Mammary epithelial cell (primary cell): ENCODE measurements at regions not wholly inside any gene's neighbourhood (a gene's known extent, or its start where the extent isn't known, plus 50 kb on each side); places are given as distances from the start of the nearest gene placed in this dataset.

Experiments used
- CTCF ChIP-seq, 2 donors: IDR thresholded peaks in 1 of 2; conservative IDR thresholded peaks in 1 of 2; 2 replicates each; pipeline ENCODE4 v1.5.1; 2011 to 2012; ENCODE audit warnings: inconsistent platforms in 2 of 2, low read length in 2 of 2, mild to moderate bottlenecking in 2 of 2, control low read depth in 1 of 2, low read depth in 1 of 2; ENCODE audit not compliant: insufficient read depth in 1 of 2; ENCODE audit errors: extremely low read depth in 1 of 2
- EZH2 ChIP-seq: IDR thresholded peaks from 2 replicates; pipeline ENCODE4 v1.6.1; 2012; ENCODE audit warnings: low read length, inconsistent platforms, borderline replicate concordance

GRCh38 chr5:154647114-154647760 is 107.9 kb upstream of the LARP1 start:
- TF ChIP-seq CTCF (conservative IDR thresholded peaks at IDR 0.05 in 1 of 2, IDR thresholded peaks at IDR 0.05 in 1 of 2; ENCODE audit: extremely low read depth in 1 of 2, insufficient read depth in 1 of 2, low read depth in 1 of 2, low read length in 2 of 2), result no peak
- no peak for TF ChIP-seq EZH2
